Breast epithelium (tissue), 3 donors: ENCODE measurements at regions not wholly inside any gene's neighbourhood (a gene's known extent, or its start where the extent isn't known, plus 50 kb on each side); places are given as distances from the start of the nearest gene placed in this dataset.

Experiments used
- POLR2A ChIP-seq: fragments of 450-650 bp; IDR thresholded peaks from one replicate; pipeline ENCODE4 v1.6.1; 2016; ENCODE audit warnings: antibody characterized with exemption, mild to moderate bottlenecking, moderate library complexity
- TF ChIP-seq, protein P1 (sequence below), 3 donors: fragments of 450-650 bp; IDR thresholded peaks; one replicate each; pipeline ENCODE4 v1.5.1; 2016 to 2017; ENCODE audit warnings: antibody characterized with exemption in 3 of 3, mild to moderate bottlenecking in 3 of 3, moderate library complexity in 3 of 3

DNA sequence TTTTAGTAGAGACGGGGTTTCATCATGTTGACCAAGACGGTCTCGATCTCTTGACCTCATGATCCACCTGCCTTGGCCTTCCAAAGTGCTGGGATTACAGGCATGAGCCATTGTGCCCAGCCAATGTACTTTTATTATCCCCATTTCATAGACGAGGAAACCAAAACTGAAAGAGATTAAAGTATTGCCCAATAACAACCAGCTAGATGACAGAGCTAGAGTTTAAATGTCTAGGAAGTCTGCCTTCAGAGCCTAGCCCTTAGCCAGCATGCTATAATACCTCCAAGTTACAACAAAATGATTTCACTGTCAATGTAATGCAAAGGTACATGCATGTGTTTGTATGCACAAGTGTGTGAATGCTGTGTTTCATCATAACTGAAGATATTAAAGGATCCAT is 389.4 kb upstream of the RBMS3 start:
- TF ChIP-seq POLR2A: no peak
- TF ChIP-seq, protein P1, sequence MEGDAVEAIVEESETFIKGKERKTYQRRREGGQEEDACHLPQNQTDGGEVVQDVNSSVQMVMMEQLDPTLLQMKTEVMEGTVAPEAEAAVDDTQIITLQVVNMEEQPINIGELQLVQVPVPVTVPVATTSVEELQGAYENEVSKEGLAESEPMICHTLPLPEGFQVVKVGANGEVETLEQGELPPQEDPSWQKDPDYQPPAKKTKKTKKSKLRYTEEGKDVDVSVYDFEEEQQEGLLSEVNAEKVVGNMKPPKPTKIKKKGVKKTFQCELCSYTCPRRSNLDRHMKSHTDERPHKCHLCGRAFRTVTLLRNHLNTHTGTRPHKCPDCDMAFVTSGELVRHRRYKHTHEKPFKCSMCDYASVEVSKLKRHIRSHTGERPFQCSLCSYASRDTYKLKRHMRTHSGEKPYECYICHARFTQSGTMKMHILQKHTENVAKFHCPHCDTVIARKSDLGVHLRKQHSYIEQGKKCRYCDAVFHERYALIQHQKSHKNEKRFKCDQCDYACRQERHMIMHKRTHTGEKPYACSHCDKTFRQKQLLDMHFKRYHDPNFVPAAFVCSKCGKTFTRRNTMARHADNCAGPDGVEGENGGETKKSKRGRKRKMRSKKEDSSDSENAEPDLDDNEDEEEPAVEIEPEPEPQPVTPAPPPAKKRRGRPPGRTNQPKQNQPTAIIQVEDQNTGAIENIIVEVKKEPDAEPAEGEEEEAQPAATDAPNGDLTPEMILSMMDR (IDR thresholded peaks at IDR 0.05): no peak
